ENCODE measurements at regions not wholly inside any gene's neighbourhood (a gene's known extent, or its start where the extent isn't known, plus 50 kb on each side); places are given as distances from the start of the nearest gene placed in this dataset.

DNA sequence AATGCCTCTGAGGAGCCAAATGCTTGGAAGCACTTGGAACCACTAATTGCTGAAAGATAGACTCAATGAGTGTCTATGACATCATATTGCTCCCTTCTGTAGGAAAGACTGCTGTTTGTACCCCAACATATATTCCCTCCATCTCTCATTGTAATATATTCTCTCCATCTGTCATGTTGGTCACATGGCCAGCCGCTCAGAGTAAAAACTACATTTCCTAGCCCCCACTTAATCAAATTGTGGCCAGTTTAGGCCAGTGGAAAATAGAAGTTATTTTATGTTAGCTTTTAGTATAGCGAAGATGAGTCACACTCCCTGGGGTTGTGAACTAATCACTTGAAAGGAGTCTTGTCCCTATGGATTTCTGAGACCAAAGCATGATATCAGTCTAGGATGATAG lies 160.2 kb downstream of the HNMT start:
- Histone ChIP-seq H3K9me3 (ENCODE audit: control insufficient read depth, low read length) (no peaks in the 10 kb centered on the region), H3K27ac (ENCODE audit: low read length, poor library complexity, severe bottlenecking) (no peak overlapping the region), H2BK15ac (ENCODE audit: low read depth, poor library complexity, severe bottlenecking) (no peak overlapping the region), H3K36me3 (ENCODE audit: control insufficient read depth in 1 of 2, insufficient read depth in 2 of 2, low read depth in 1 of 2, low read length in 2 of 2) (no peaks in the 10 kb centered on the region), H2AFZ (ENCODE audit: low read depth, low read length) (no peak overlapping the region), H3K4me1 (ENCODE audit: control insufficient read depth, insufficient read depth, low read depth, low read length) (peaks cover 1% of the 10 kb centered on the region), H2AK5ac (ENCODE audit: low read length, severe bottlenecking) (no peak overlapping the region), H3K79me1 (replicated peaks; ENCODE audit: low read length, poor library complexity, severe bottlenecking) (no peaks in the 10 kb centered on the region), H2BK12ac (ENCODE audit: low read length in 2 of 2) (no peak overlapping the region), H4K91ac (ENCODE audit: low read length) (no peak overlapping the region), H3K23ac (ENCODE audit: low read length in 2 of 2) (no peak overlapping the region), H2BK5ac (ENCODE audit: low read depth, low read length, poor library complexity, severe bottlenecking) (no peak overlapping the region), H3K14ac (ENCODE audit: low read length in 2 of 2) (no peak overlapping the region), H3K4ac (ENCODE audit: low read depth in 1 of 2, low read length in 2 of 2) (no peak overlapping the region), H3K9ac (ENCODE audit: low read length) (no peak overlapping the region), H4K8ac (ENCODE audit: low read length) (no peak overlapping the region), H3K4me3 (ENCODE audit: insufficient read depth in 1 of 2, low read depth in 1 of 2, low read length in 2 of 2) (no peak overlapping the region), H3K4me2 (ENCODE audit: low read length, poor library complexity, severe bottlenecking) (no peak overlapping the region), H3K18ac (ENCODE audit: low read depth in 1 of 2, low read length in 2 of 2) (no peak overlapping the region), H2BK120ac (ENCODE audit: low read depth, low read length) (no peak overlapping the region), H3K27me3 (ENCODE audit: control insufficient read depth in 1 of 2, insufficient read depth in 1 of 2, low read length in 2 of 2) (no peaks in the 10 kb centered on the region)
- 80% methylated on average over 1 of the region's 2 CpGs for WGBS
- no peak for DNase-seq

- Histone ChIP-seq H3K4ac (ENCODE audit: low read depth in 1 of 2, low read length in 2 of 2) (no peak overlapping the region), H3K9ac (ENCODE audit: low read length) (no peak overlapping the region), H3K14ac (ENCODE audit: low read length in 2 of 2) (no peak overlapping the region), H3K36me3 (ENCODE audit: control insufficient read depth in 1 of 2, insufficient read depth in 2 of 2, low read depth in 1 of 2, low read length in 2 of 2) (no peaks in the 10 kb centered on the region), H2AK5ac (ENCODE audit: low read length, severe bottlenecking) (no peak overlapping the region), H3K23ac (ENCODE audit: low read length in 2 of 2) (no peak overlapping the region), H3K79me1 (replicated peaks; ENCODE audit: low read length, poor library complexity, severe bottlenecking) (no peaks in the 10 kb centered on the region), H3K27ac (ENCODE audit: low read length, poor library complexity, severe bottlenecking) (no peak overlapping the region), H4K91ac (ENCODE audit: low read length) (no peak overlapping the region), H3K4me3 (ENCODE audit: insufficient read depth in 1 of 2, low read depth in 1 of 2, low read length in 2 of 2) (no peak overlapping the region), H2AFZ (ENCODE audit: low read depth, low read length) (no peak overlapping the region), H2BK15ac (ENCODE audit: low read depth, poor library complexity, severe bottlenecking) (no peak overlapping the region), H3K4me2 (ENCODE audit: low read length, poor library complexity, severe bottlenecking) (no peak overlapping the region), H2BK12ac (ENCODE audit: low read length in 2 of 2) (no peak overlapping the region), H3K18ac (ENCODE audit: low read depth in 1 of 2, low read length in 2 of 2) (no peak overlapping the region), H2BK5ac (ENCODE audit: low read depth, low read length, poor library complexity, severe bottlenecking) (no peak overlapping the region), H4K8ac (ENCODE audit: low read length) (no peak overlapping the region), H3K4me1 (ENCODE audit: control insufficient read depth, insufficient read depth, low read depth, low read length) (peaks cover 1% of the 10 kb centered on the region), H3K27me3 (ENCODE audit: control insufficient read depth in 1 of 2, insufficient read depth in 1 of 2, low read length in 2 of 2) (no peaks in the 10 kb centered on the region), H3K9me3 (ENCODE audit: control insufficient read depth, low read length) (no peaks in the 10 kb centered on the region), H2BK120ac (ENCODE audit: low read depth, low read length) (no peak overlapping the region)
- DNase-seq: no peak
- 77% methylated on average over 5 of the region's 11 CpGs for WGBS
Measured at GRCh38 chr2:138125306-138126288, 161.3 kb downstream of the HNMT start.

DNA sequence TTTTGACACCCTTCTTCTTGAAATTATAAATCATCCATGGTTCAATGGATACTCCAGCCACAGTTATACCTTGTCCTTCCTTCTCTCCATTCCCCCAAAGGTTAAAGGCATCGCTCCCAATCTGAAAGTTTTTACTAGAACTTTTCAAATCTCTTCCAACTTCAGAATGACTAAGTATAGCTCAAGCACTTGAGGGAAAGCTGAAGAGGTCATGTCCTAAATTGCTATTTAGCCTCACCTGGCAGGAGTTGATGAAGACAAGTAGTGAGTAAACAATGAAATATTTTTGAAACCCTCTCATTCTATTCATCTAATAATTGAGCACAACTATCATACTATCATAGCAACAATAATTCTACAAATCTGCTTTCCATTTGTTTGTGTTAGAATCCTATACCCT lies 167.8 kb downstream of the HNMT start:
- H3K79me1 ChIP-seq (replicated peaks; ENCODE audit: low read length, poor library complexity, severe bottlenecking): no peaks in the 10 kb centered on the region
- no peak overlapping the region for H2BK5ac ChIP-seq (ENCODE audit: low read depth, low read length, poor library complexity, severe bottlenecking)
- H3K4me2 ChIP-seq (ENCODE audit: low read length, poor library complexity, severe bottlenecking): no peak overlapping the region
- H4K8ac ChIP-seq (ENCODE audit: low read length): no peak overlapping the region
- H3K4me3 ChIP-seq (ENCODE audit: insufficient read depth in 1 of 2, low read depth in 1 of 2, low read length in 2 of 2): no peak overlapping the region
- H2BK12ac ChIP-seq (ENCODE audit: low read length in 2 of 2): no peak overlapping the region
- H3K27ac ChIP-seq (ENCODE audit: low read length, poor library complexity, severe bottlenecking): no peak overlapping the region
- no peaks in the 10 kb centered on the region for H3K4me1 ChIP-seq (ENCODE audit: control insufficient read depth, insufficient read depth, low read depth, low read length)
- no peak overlapping the region for H2AFZ ChIP-seq (ENCODE audit: low read depth, low read length)
- no peak overlapping the region for H2BK120ac ChIP-seq (ENCODE audit: low read depth, low read length)
- H3K18ac ChIP-seq (ENCODE audit: low read depth in 1 of 2, low read length in 2 of 2): no peak overlapping the region
- 100% methylated on average over 1 of the region's 1 CpG for WGBS
- no peak overlapping the region for H2AK5ac ChIP-seq (ENCODE audit: low read length, severe bottlenecking)
- no peaks in the 10 kb centered on the region for H3K27me3 ChIP-seq (ENCODE audit: control insufficient read depth in 1 of 2, insufficient read depth in 1 of 2, low read length in 2 of 2)
- no peak overlapping the region for H3K4ac ChIP-seq (ENCODE audit: low read depth in 1 of 2, low read length in 2 of 2)
- H2BK15ac ChIP-seq (ENCODE audit: low read depth, poor library complexity, severe bottlenecking): no peak overlapping the region
- no peak overlapping the region for H3K23ac ChIP-seq (ENCODE audit: low read length in 2 of 2)
- H3K9me3 ChIP-seq (ENCODE audit: control insufficient read depth, low read length): no peaks in the 10 kb centered on the region
- H3K9ac ChIP-seq (ENCODE audit: low read length): no peak overlapping the region
- no peak overlapping the region for H3K14ac ChIP-seq (ENCODE audit: low read length in 2 of 2)
- H4K91ac ChIP-seq (ENCODE audit: low read length): no peak overlapping the region
- DNase-seq: no peak
- H3K36me3 ChIP-seq (ENCODE audit: control insufficient read depth in 1 of 2, insufficient read depth in 2 of 2, low read depth in 1 of 2, low read length in 2 of 2): no peaks in the 10 kb centered on the region

DNA sequence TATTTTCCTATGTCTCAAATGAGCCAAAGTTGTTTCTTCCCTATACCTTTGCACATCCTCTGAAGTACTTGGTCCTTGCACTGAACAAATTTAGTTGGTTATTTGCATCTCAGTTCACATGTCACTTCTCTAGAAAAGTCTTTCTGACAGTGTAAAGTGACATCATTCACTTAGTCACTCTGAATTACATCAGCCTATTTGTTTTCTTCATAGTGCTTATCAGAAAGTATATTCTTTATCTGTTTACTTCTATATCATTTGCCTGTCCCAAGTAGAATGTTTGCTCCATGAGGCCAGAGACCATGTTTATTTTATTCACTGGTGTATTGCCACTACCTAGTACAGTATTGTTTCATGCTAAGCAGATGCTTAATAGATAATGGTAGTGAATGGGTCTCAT lies 173.7 kb downstream of the HNMT start:
- H3K18ac ChIP-seq (ENCODE audit: low read depth in 1 of 2, low read length in 2 of 2): no peak overlapping the region

More for the DNA sequence above, 173.7 kb downstream of the HNMT start:
- Histone ChIP-seq H2AK5ac (ENCODE audit: low read length, severe bottlenecking) (no peak overlapping the region), H3K27ac (ENCODE audit: low read length, poor library complexity, severe bottlenecking) (no peak overlapping the region), H3K4me1 (ENCODE audit: control insufficient read depth, insufficient read depth, low read depth, low read length) (no peaks in the 10 kb centered on the region), H3K9me3 (ENCODE audit: control insufficient read depth, low read length) (no peaks in the 10 kb centered on the region), H3K23ac (ENCODE audit: low read length in 2 of 2) (no peak overlapping the region), H4K91ac (ENCODE audit: low read length) (no peak overlapping the region), H3K27me3 (ENCODE audit: control insufficient read depth in 1 of 2, insufficient read depth in 1 of 2, low read length in 2 of 2) (no peaks in the 10 kb centered on the region), H2AFZ (ENCODE audit: low read depth, low read length) (no peak overlapping the region), H2BK15ac (ENCODE audit: low read depth, poor library complexity, severe bottlenecking) (no peak overlapping the region), H3K36me3 (ENCODE audit: control insufficient read depth in 1 of 2, insufficient read depth in 2 of 2, low read depth in 1 of 2, low read length in 2 of 2) (no peaks in the 10 kb centered on the region), H3K79me1 (replicated peaks; ENCODE audit: low read length, poor library complexity, severe bottlenecking) (no peaks in the 10 kb centered on the region), H4K8ac (ENCODE audit: low read length) (no peak overlapping the region), H2BK120ac (ENCODE audit: low read depth, low read length) (no peak overlapping the region), H3K4me3 (ENCODE audit: insufficient read depth in 1 of 2, low read depth in 1 of 2, low read length in 2 of 2) (no peak overlapping the region), H3K9ac (ENCODE audit: low read length) (no peak overlapping the region), H3K4ac (ENCODE audit: low read depth in 1 of 2, low read length in 2 of 2) (no peak overlapping the region), H3K14ac (ENCODE audit: low read length in 2 of 2) (no peak overlapping the region), H2BK12ac (ENCODE audit: low read length in 2 of 2) (no peak overlapping the region), H3K4me2 (ENCODE audit: low read length, poor library complexity, severe bottlenecking) (no peak overlapping the region), H2BK5ac (ENCODE audit: low read depth, low read length, poor library complexity, severe bottlenecking) (no peak overlapping the region)
- DNase-seq: peak; percentile 16

All from mesenchymal stem cell (in vitro differentiated cells and primary cell).